IMR-90 (cell line): ENCODE measurements at regions not wholly inside any gene's neighbourhood (a gene's known extent, or its start where the extent isn't known, plus 50 kb on each side); places are given as distances from the start of the nearest gene placed in this dataset.

Source experiments
- ATAC-seq: fragments of 200-7000 bp; cut with Tn5 transposase; 2 replicates; pipeline ENCODE4 v1.9.1; 2020; ENCODE audit warnings: low read depth, mild to moderate bottlenecking, moderate library complexity
- BruUV-seq: library from RNA; stranded (reverse); fragments of 400-500 nt; replicated peaks from 2 replicates; lab custom pipeline; 2021; lab: Mats Ljungman, UMichigan
- CTCF ChIA-PET: fragments of 300-600 bp; formaldehyde crosslinking; extraction: SDS; loops from one replicate; lab custom pipeline; 2021; ENCODE audit warnings: antibody characterized with exemption; lab: Yijun Ruan, JAX
- POLR2A ChIA-PET: fragments of 300-600 bp; sonication (Branson Sonifier 250); formaldehyde crosslinking; loops from one replicate; lab custom pipeline; 2022; ENCODE audit warnings: antibody characterized with exemption; ENCODE audit not compliant: unreplicated experiment; lab: Charles Lee
- DNase-seq: peaks from one replicate; pipeline ENCODE4 v3.0.0; 2013
- H2AFZ ChIP-seq: replicated peaks from 2 replicates; pipeline ENCODE3; 2013; ENCODE audit warnings: low read length, mild to moderate bottlenecking; ENCODE audit not compliant: poor library complexity
- H2AK5ac ChIP-seq: 2 replicates; pipeline ENCODE4 v1.6.1; 2013; ENCODE audit warnings: low read depth, low read length, inconsistent platforms
- H2AK9ac ChIP-seq: replicated peaks from 2 replicates; pipeline ENCODE3; 2013; ENCODE audit warnings: mild to moderate bottlenecking, low read depth, low read length, moderate library complexity; ENCODE audit not compliant: poor library complexity
- H2BK120ac ChIP-seq: 2 replicates; pipeline ENCODE4 v1.6.1; 2013; ENCODE audit warnings: low read depth, low read length, inconsistent platforms
- H2BK15ac ChIP-seq: 3 replicates; pipeline ENCODE4 v1.6.1; 2013; ENCODE audit warnings: low read depth, low read length, inconsistent platforms
- H2BK20ac ChIP-seq: 2 replicates; pipeline ENCODE4 v1.6.1; 2013; ENCODE audit warnings: low read depth, mild to moderate bottlenecking, inconsistent platforms, low read length, moderate library complexity
- H2BK5ac ChIP-seq: 2 replicates; pipeline ENCODE4 v1.6.1; 2013; ENCODE audit warnings: mild to moderate bottlenecking, low read depth, low read length, inconsistent platforms; ENCODE audit not compliant: poor library complexity, severe bottlenecking
- H3K14ac ChIP-seq: replicated peaks from 2 replicates; pipeline ENCODE4 v1.6.1; 2013; ENCODE audit warnings: low read depth, low read length, inconsistent platforms
- H3K18ac ChIP-seq: 2 replicates; pipeline ENCODE4 v1.6.1; 2013; ENCODE audit warnings: low read depth, low read length, control low read depth
- H3K23ac ChIP-seq: 2 replicates; pipeline ENCODE4 v1.6.1; 2013; ENCODE audit warnings: low read depth, low read length, inconsistent platforms
- H3K27ac ChIP-seq: 2 replicates; pipeline ENCODE4 v1.5.1; 2013; ENCODE audit warnings: mild to moderate bottlenecking, control low read depth, low read length; ENCODE audit not compliant: insufficient read depth
- H3K27me3 ChIP-seq: 2 replicates; pipeline ENCODE4 v1.6.1; 2013; ENCODE audit warnings: low read length; ENCODE audit not compliant: control insufficient read depth, insufficient read depth
- H3K36me3 ChIP-seq: 2 replicates; pipeline ENCODE4 v1.6.1; 2013; ENCODE audit warnings: low read length, mixed read lengths; ENCODE audit not compliant: control insufficient read depth, insufficient read depth
- H3K4ac ChIP-seq: 2 replicates; pipeline ENCODE4 v1.6.1; 2013; ENCODE audit warnings: low read depth, low read length, inconsistent platforms
- H3K4me1 ChIP-seq: 2 replicates; pipeline ENCODE4 v1.6.1; 2013; ENCODE audit warnings: low read length, mixed read lengths; ENCODE audit not compliant: control insufficient read depth, insufficient read depth
- H3K4me2 ChIP-seq: 2 replicates; pipeline ENCODE4 v1.6.1; 2013; ENCODE audit warnings: low read depth, mild to moderate bottlenecking, control low read depth, low read length, moderate library complexity
- H3K4me3 ChIP-seq: 2 replicates; pipeline ENCODE4 v1.5.1; 2013; ENCODE audit warnings: low read depth, mild to moderate bottlenecking, control low read depth, low read length, moderate library complexity; ENCODE audit not compliant: insufficient read depth
- H3K56ac ChIP-seq: 2 replicates; pipeline ENCODE4 v1.6.1; 2013; ENCODE audit warnings: low read length, inconsistent platforms; ENCODE audit not compliant: insufficient read depth; ENCODE audit errors: extremely low read depth
- H3K79me1 ChIP-seq, 2 experiments: 2 replicates each; pipeline ENCODE4 v1.6.1; 2013; ENCODE audit warnings: low read length in 2 of 2, inconsistent platforms in 1 of 2, low read depth in 1 of 2
- H3K9ac ChIP-seq: 2 replicates; pipeline ENCODE4 v1.6.1; 2013; ENCODE audit warnings: low read depth, low read length, control low read depth
- H3K9me1 ChIP-seq: 2 replicates; pipeline ENCODE4 v1.6.1; 2013; ENCODE audit warnings: low read length, inconsistent platforms; ENCODE audit not compliant: insufficient read depth
- H3K9me3 ChIP-seq: 2 replicates; pipeline ENCODE4 v1.6.1; 2013; ENCODE audit warnings: low read length; ENCODE audit not compliant: control insufficient read depth, insufficient read depth
- H4K20me1 ChIP-seq: 2 replicates; pipeline ENCODE4 v1.6.1; 2013; ENCODE audit warnings: low read length, inconsistent platforms; ENCODE audit not compliant: insufficient read depth
- H4K5ac ChIP-seq: 2 replicates; pipeline ENCODE4 v1.6.1; 2013; ENCODE audit warnings: mild to moderate bottlenecking, low read depth, low read length, control low read depth
- H4K8ac ChIP-seq, 2 experiments: 2 replicates each; pipeline ENCODE4 v1.6.1; 2013; ENCODE audit warnings: low read depth in 2 of 2, low read length in 2 of 2, control low read depth in 1 of 2, inconsistent platforms in 1 of 2
- H4K91ac ChIP-seq: 2 replicates; pipeline ENCODE4 v1.6.1; 2013; ENCODE audit warnings: low read depth, low read length, inconsistent platforms; ENCODE audit not compliant: insufficient read depth
- FOS ChIP-seq: fragments of 150-350 bp; IDR thresholded peaks from 2 replicates; pipeline ENCODE4 v1.6.1; 2016; ENCODE audit warnings: low read depth, low read length
- MAZ ChIP-seq: IDR thresholded peaks from 2 replicates; pipeline ENCODE4 v1.6.1; 2012; ENCODE audit warnings: low read depth, mild to moderate bottlenecking, low read length, improper control_type of control experiment, moderate library complexity, borderline replicate concordance
- NFE2L2 ChIP-seq: fragments of 150-350 bp; IDR thresholded peaks from 2 replicates; pipeline ENCODE4 v1.6.1; 2016; ENCODE audit warnings: low read depth, mild to moderate bottlenecking, low read length
- RCOR1 ChIP-seq: IDR thresholded peaks from 2 replicates; pipeline ENCODE4 v1.6.1; 2012; ENCODE audit warnings: mild to moderate bottlenecking, low read length, improper control_type of control experiment; ENCODE audit not compliant: insufficient replicate concordance
- SMC3 ChIP-seq: fragments of 150-350 bp; IDR thresholded peaks from 2 replicates; pipeline ENCODE4 v1.6.1; 2016; ENCODE audit warnings: low read depth, mild to moderate bottlenecking, antibody characterized with exemption, low read length, moderate library complexity
- WGBS, 2 experiments: methylation state at CpG; one replicate each; pipeline versions ENCODE4 v1.1.5 to v1.1.7; 2013; ENCODE audit warnings: missing lambda C conversion rate in 2 of 2; ENCODE audit not compliant: insufficient read length in 1 of 2; ENCODE audit errors: extremely low coverage in 2 of 2; 5-methylcytosine and 5-hydroxymethylcytosine counted together
- dilution Hi-C: fragments of 300-500 bp; cut with HindIII; formaldehyde crosslinking; loops from one replicate; pipeline ENCODE4 v1.14.3; 2018; ENCODE audit warnings: low sequenced_read_pairs; ENCODE audit not compliant: unreplicated experiment
- in situ Hi-C: fragments of 300-500 bp; cut with MboI; formaldehyde crosslinking; loops from 3 replicates; pipeline ENCODE4 v1.14.3; 2019; ENCODE audit warnings: low sequenced_read_pairs, inconsistent platforms, mixed read lengths
- intact Hi-C: fragments of 100-400 bp; cut with micrococcal nuclease; formaldehyde crosslinking; loops from 2 replicates; pipeline ENCODE4 v1.10.0; 2022

- Histone ChIP-seq H4K91ac (no peak overlapping the region), H3K18ac (no peak overlapping the region), H2BK120ac (no peak overlapping the region), H3K9me1 (no peaks in the 10 kb centered on the region), H2AK9ac (no peak overlapping the region), H4K5ac (no peak overlapping the region), H2BK5ac (no peak overlapping the region), H3K4me1 (peaks cover 2% of the 10 kb centered on the region; the same call in 1 of the 2 replicates), H3K36me3 (no peaks in the 10 kb centered on the region), H2AK5ac (no peak overlapping the region), H3K56ac (no peak overlapping the region), H3K4ac (no peak overlapping the region), H2BK15ac (no peak overlapping the region), H3K79me1 (no peaks in the 10 kb centered on the region), H3K27ac (no peak overlapping the region), H4K8ac (no peak overlapping the region), H3K14ac (no peak overlapping the region), H3K9me3 (no peaks in the 10 kb centered on the region), H3K4me3 (no peak overlapping the region), H2BK20ac (no peak overlapping the region), H3K4me2 (no peak overlapping the region), H3K27me3 (peaks cover 1% of the 10 kb centered on the region; the same call in 1 of the 2 replicates), H3K9ac (no peak overlapping the region), H4K20me1 (no peaks in the 10 kb centered on the region), H3K23ac (no peak overlapping the region), H2AFZ (no peak overlapping the region)
- BruUV-seq: no TSS peak
- ChIA-PET POLR2A (no interaction called here), CTCF (interaction anchor here (0.5 to 0.6 kb wide), 2 partner anchors 9 to 65 kb away, joined by 5 read pairs; no protein-coding TSS in a partner anchor)
- DNase-seq (no peak), ATAC-seq (no peak)
- no peak for TF ChIP-seq NFE2L2
- no peak for TF ChIP-seq RCOR1
- no peak for TF ChIP-seq FOS
- no peak for TF ChIP-seq MAZ
- no peak for TF ChIP-seq SMC3
- in situ Hi-C loops (no loop called here), dilution Hi-C loops (no loop called here), intact Hi-C loops (no loop called here)
- WGBS, 2 experiments: no CpG with 5 or more reads among the region's 7 CpGs
Measured at GRCh38 chr1:199946305-199947155, 81.0 kb upstream of the NR5A2 start.
